Suprapubic skin (tissue), 4 donors: ENCODE measurements at regions not wholly inside any gene's neighbourhood (a gene's known extent, or its start where the extent isn't known, plus 50 kb on each side); places are given as distances from the start of the nearest gene placed in this dataset.

ENCODE experiments used
- DNase-seq, 2 donors: peaks; one replicate each; pipeline ENCODE4 v3.0.0-alpha.2; 2019; ENCODE audit warnings: low spot score in 2 of 2
- H3K27ac ChIP-seq: fragments of 200-600 bp; sonication (generic); one replicate; pipeline ENCODE4 v1.5.1; 2019
- H3K27me3 ChIP-seq: fragments of 200-600 bp; sonication (generic); one replicate; pipeline ENCODE4 v1.5.1; 2019
- H3K36me3 ChIP-seq: fragments of 200-600 bp; sonication (generic); one replicate; pipeline ENCODE4 v1.5.1; 2019
- H3K4me1 ChIP-seq: fragments of 200-600 bp; sonication (generic); one replicate; pipeline ENCODE4 v1.5.1; 2019
- H3K4me3 ChIP-seq: fragments of 200-600 bp; sonication (generic); one replicate; pipeline ENCODE4 v1.5.1; 2019; ENCODE audit warnings: mild to moderate bottlenecking
- H3K9me3 ChIP-seq: fragments of 200-600 bp; sonication (generic); one replicate; pipeline ENCODE4 v1.5.1; 2019
- CTCF ChIP-seq, 2 donors: fragments of 200-600 bp in 1 of 2; fragments of 450-650 bp in 1 of 2; sonication (generic) in 1 of 2; IDR thresholded peaks; one replicate each; pipeline ENCODE4 v1.5.1; 2016 to 2019; ENCODE audit warnings: antibody characterized with exemption in 2 of 2, mild to moderate bottlenecking in 1 of 2, moderate library complexity in 1 of 2
- EP300 ChIP-seq: sonication (generic); formaldehyde crosslinking; IDR thresholded peaks from one replicate; pipeline ENCODE4 v1.6.1; 2017; ENCODE audit warnings: antibody characterized with exemption
- POLR2A ChIP-seq, 2 donors: fragments of 450-650 bp; IDR thresholded peaks; one replicate each; pipeline ENCODE4 v1.6.1; 2017; ENCODE audit warnings: antibody characterized with exemption in 2 of 2, mild to moderate bottlenecking in 2 of 2, moderate library complexity in 2 of 2
- POLR2AphosphoS5 ChIP-seq, 3 donors: sonication (generic); formaldehyde crosslinking; IDR thresholded peaks; one replicate each; pipeline ENCODE4 v1.6.1; 2017; ENCODE audit warnings: antibody characterized with exemption in 3 of 3
- WGBS: methylation state at CpG from one replicate; pipeline ENCODE4 v1.1.5; 2018; 5-methylcytosine and 5-hydroxymethylcytosine counted together

GRCh38 chr12:81958406-81958805, 199.3 kb upstream of the PPFIA2 start:
- no peaks in the 10 kb centered on the region for H3K9me3 ChIP-seq
- no peak overlapping the region for H3K4me3 ChIP-seq
- WGBS = 35% methylated on average over 1 of the region's 1 CpG
- no peak overlapping the region for H3K27ac ChIP-seq
- DNase-seq = no peak
- no peak for TF ChIP-seq POLR2AphosphoS5 (IDR thresholded peaks at IDR 0.05)
- no peak for TF ChIP-seq POLR2A (IDR thresholded peaks at IDR 0.05)
- TF ChIP-seq EP300 = no peak
- TF ChIP-seq CTCF (IDR thresholded peaks at IDR 0.05) = no peak
- H3K27me3 ChIP-seq = no peaks in the 10 kb centered on the region
- H3K4me1 ChIP-seq = no peaks in the 10 kb centered on the region
- no peaks in the 10 kb centered on the region for H3K36me3 ChIP-seq

GRCh38 chr12:81957631-81958030, 198.5 kb upstream of the PPFIA2 start:
- no peak for DNase-seq
- H3K9me3 ChIP-seq = no peaks in the 10 kb centered on the region
- H3K27me3 ChIP-seq = no peaks in the 10 kb centered on the region
- no peaks in the 10 kb centered on the region for H3K36me3 ChIP-seq
- H3K4me1 ChIP-seq = no peaks in the 10 kb centered on the region
- H3K27ac ChIP-seq = no peak overlapping the region
- no peak overlapping the region for H3K4me3 ChIP-seq
- TF ChIP-seq POLR2A (IDR thresholded peaks at IDR 0.05) = no peak
- no peak for TF ChIP-seq POLR2AphosphoS5 (IDR thresholded peaks at IDR 0.05)
- no peak for TF ChIP-seq EP300
- TF ChIP-seq CTCF (IDR thresholded peaks at IDR 0.05) = no peak

DNA sequence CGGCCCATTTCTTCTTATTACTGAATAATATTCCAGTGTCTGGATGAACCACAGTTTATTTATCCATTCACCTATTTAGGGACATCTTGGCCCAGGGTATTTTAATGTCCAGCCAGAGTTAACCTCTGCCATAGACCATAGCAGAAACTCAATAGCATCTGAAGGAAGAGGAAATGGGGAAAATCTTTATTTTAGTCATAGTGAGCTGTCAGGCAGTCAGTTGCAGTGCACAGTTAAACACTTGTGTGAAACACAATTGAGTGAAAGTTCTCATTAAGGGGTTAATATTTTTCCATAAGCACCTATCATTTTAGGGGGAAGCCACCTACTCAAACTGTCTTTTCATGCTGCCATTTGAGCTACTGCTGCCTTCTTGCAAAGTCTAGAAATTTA, 197.3 kb upstream of the PPFIA2 start:
- Histone ChIP-seq H3K27ac (no peak overlapping the region), H3K36me3 (no peaks in the 10 kb centered on the region), H3K4me1 (no peaks in the 10 kb centered on the region), H3K27me3 (no peaks in the 10 kb centered on the region), H3K4me3 (no peak overlapping the region), H3K9me3 (no peaks in the 10 kb centered on the region)
- 100% methylated on average over 1 of the region's 1 CpG for WGBS
- TF ChIP-seq POLR2A (IDR thresholded peaks at IDR 0.05) (no peak), CTCF (IDR thresholded peaks at IDR 0.05) (no peak), EP300 (no peak), POLR2AphosphoS5 (IDR thresholded peaks at IDR 0.05) (no peak)
- no peak for DNase-seq

DNA sequence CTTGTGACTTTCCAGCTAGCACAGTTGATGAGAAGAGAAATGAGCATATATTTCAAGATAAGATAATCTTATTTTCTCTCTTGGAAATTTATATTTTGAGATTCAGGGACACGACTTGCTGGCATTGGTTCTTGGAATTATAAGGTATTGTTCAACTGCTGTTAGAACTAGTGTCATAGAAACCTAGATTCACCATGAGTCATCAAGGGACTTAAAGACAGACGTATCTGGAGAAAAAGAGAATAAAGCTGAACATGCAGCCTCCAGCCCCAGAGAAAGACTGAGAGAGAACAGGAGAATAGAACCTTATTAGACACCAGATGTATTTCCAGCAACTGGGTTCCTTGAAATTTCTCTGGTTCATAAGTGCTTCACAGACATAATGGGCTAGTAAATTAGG, 194.4 kb upstream of the PPFIA2 start:
- Histone ChIP-seq H3K9me3 (no peaks in the 10 kb centered on the region), H3K27ac (no peak overlapping the region), H3K27me3 (no peaks in the 10 kb centered on the region), H3K36me3 (no peaks in the 10 kb centered on the region), H3K4me3 (no peak overlapping the region), H3K4me1 (no peaks in the 10 kb centered on the region)
- DNase-seq = no peak
- WGBS = 24% methylated on average over 2 of the region's 2 CpGs
- TF ChIP-seq POLR2A (IDR thresholded peaks at IDR 0.05) = no peak
- TF ChIP-seq EP300 = no peak
- no peak for TF ChIP-seq CTCF (IDR thresholded peaks at IDR 0.05)

DNA sequence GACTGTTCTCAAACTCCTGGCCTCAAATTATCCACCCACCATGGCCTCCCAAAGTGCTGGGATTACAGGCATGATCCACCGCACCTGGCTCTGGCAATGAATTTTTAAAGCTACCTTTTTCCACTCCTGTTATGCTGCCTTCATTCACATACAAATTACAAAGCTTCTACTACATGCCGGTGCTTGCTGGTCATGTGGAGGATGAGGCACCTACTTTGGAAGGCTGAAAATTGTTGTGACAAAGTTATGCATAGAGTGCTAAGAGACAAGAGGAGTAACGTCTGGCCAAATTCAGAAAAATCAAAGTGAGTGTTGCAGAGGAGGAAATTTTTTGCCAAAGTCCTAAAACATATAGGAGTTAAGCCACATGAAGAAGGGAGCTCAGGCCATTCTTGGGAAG, 191.7 kb upstream of the PPFIA2 start:
- Histone ChIP-seq H3K4me1 (no peaks in the 10 kb centered on the region), H3K9me3 (no peaks in the 10 kb centered on the region), H3K4me3 (no peak overlapping the region), H3K27me3 (no peaks in the 10 kb centered on the region), H3K27ac (no peak overlapping the region), H3K36me3 (no peaks in the 10 kb centered on the region)
- WGBS = 62% methylated on average over 3 of the region's 3 CpGs
- TF ChIP-seq CTCF (IDR thresholded peaks at IDR 0.05) (no peak), POLR2A (IDR thresholded peaks at IDR 0.05) (no peak)
- no peak for DNase-seq
